ENCODE measurements at regions not wholly inside any gene's neighbourhood (a gene's known extent, or its start where the extent isn't known, plus 50 kb on each side); places are given as distances from the start of the nearest gene placed in this dataset.

GRCh38 chr5:164627021-164627420, 1121.6 kb downstream of the MAT2B start:
- in situ Hi-C loops (cut with MboI; ENCODE audit: low sequenced_read_pairs in 4 of 4) (no loop called here), intact Hi-C loops (cut with DNase I; ENCODE audit: low total_unique reads) (no loop called here)
- no peak for ATAC-seq
- Histone ChIP-seq H3K9me3 (no peaks in the 10 kb centered on the region), H3K4me1 (no peaks in the 10 kb centered on the region), H3K36me3 (no peaks in the 10 kb centered on the region), H3K4me3 (no peak overlapping the region), H3K27ac (no peak overlapping the region), H3K27me3 (no peaks in the 10 kb centered on the region)
- TF ChIP-seq, protein P1, sequence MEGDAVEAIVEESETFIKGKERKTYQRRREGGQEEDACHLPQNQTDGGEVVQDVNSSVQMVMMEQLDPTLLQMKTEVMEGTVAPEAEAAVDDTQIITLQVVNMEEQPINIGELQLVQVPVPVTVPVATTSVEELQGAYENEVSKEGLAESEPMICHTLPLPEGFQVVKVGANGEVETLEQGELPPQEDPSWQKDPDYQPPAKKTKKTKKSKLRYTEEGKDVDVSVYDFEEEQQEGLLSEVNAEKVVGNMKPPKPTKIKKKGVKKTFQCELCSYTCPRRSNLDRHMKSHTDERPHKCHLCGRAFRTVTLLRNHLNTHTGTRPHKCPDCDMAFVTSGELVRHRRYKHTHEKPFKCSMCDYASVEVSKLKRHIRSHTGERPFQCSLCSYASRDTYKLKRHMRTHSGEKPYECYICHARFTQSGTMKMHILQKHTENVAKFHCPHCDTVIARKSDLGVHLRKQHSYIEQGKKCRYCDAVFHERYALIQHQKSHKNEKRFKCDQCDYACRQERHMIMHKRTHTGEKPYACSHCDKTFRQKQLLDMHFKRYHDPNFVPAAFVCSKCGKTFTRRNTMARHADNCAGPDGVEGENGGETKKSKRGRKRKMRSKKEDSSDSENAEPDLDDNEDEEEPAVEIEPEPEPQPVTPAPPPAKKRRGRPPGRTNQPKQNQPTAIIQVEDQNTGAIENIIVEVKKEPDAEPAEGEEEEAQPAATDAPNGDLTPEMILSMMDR (IDR thresholded peaks at IDR 0.05 in 4 of 5, conservative IDR thresholded peaks at IDR 0.05 in 1 of 5) = no peak
- TF ChIP-seq POLR2A (IDR thresholded peaks at IDR 0.05) = no peak
- no peak for DNase-seq

DNA sequence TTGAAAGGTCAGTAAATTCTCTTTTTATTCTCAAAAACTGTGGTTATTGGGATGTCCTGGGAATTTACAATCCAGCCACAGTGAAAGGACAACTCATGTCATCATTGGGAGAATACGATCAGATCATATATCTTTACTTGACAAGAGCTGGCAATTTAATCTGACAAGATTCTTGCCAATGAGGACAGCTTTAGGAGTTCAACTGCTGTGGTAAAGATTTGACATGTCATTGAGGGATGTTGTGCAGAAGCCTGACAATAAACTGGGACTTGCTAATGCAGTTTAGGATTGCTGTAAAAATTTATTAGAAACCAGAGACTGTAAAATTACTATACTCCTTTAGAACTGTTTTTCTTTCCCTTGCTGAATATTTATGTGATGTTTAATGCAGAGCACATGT, 1131.0 kb downstream of the MAT2B start:
- TF ChIP-seq, protein P1 (IDR thresholded peaks at IDR 0.05 in 4 of 5, conservative IDR thresholded peaks at IDR 0.05 in 1 of 5) = no peak
- no peak for TF ChIP-seq POLR2A (IDR thresholded peaks at IDR 0.05)
- intact Hi-C loops (cut with DNase I; ENCODE audit: low total_unique reads) = no loop called here
- Histone ChIP-seq H3K9me3 (no peaks in the 10 kb centered on the region), H3K27ac (no peak overlapping the region), H3K4me3 (no peak overlapping the region), H3K27me3 (no peaks in the 10 kb centered on the region), H3K36me3 (no peaks in the 10 kb centered on the region), H3K4me1 (no peaks in the 10 kb centered on the region)
- DNase-seq = no peak
- no peak for ATAC-seq
- in situ Hi-C loops (cut with MboI; ENCODE audit: low sequenced_read_pairs in 4 of 4) = no loop called here

DNA sequence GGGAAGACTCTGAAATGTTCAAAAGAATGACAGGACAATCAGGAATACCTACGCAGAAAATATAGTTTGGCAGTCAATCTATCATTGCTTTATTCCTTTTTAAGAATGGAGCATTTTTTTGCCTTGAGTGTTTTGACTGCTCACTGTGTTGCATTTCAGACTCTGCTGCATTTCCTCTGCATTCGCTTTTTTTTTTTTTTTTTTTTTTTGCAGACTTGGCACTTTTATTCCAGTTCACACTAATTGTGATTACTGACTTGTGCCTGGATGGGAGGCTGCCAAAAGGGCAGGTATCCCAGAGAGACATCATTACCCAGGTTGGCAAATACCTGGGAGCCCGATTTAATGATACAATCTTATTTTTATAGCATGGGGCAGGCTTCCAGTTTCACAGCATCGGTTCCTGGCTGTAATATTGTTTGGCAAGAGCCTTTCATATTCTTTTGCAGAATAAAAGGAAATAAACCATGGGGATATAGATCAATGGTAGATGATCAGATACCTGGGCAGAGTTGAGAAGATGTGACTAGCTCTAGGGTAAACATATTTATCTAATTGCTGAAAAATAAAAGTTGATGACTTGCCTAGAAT, 1132.6 kb downstream of the MAT2B start:
- no peaks in the 10 kb centered on the region for H3K36me3 ChIP-seq
- no peaks in the 10 kb centered on the region for H3K4me1 ChIP-seq
- no peak for DNase-seq
- ATAC-seq = no peak
- no peaks in the 10 kb centered on the region for H3K27me3 ChIP-seq
- TF ChIP-seq, protein P1 (IDR thresholded peaks at IDR 0.05 in 4 of 5, conservative IDR thresholded peaks at IDR 0.05 in 1 of 5) = no peak
- TF ChIP-seq POLR2A (IDR thresholded peaks at IDR 0.05) = no peak
- in situ Hi-C loops (cut with MboI; ENCODE audit: low sequenced_read_pairs in 4 of 4) (no loop called here), intact Hi-C loops (cut with DNase I; ENCODE audit: low total_unique reads) (no loop called here)
- H3K4me3 ChIP-seq = no peak overlapping the region
- no peak overlapping the region for H3K27ac ChIP-seq
- H3K9me3 ChIP-seq = no peaks in the 10 kb centered on the region

DNA sequence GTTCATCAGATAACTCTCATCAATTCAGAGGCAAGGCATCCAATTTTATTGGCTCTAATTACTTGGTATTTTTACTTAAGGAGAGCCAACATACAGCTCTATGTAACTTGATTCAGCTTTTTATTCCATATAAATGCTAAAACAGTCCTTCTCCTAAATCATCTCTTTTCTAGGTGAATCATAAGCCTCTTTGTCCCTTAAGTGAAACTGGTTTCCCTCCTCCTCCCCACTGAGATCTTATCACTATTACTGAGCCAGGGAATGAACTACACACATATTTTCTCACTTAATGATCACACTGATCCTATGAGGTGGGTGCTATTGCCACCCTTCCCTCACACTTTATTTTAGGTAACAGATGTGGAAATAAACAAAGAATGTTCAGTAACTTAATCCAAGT, 1143.8 kb downstream of the MAT2B start:
- Histone ChIP-seq H3K4me3 (no peak overlapping the region), H3K27ac (no peak overlapping the region), H3K4me1 (no peaks in the 10 kb centered on the region), H3K27me3 (no peaks in the 10 kb centered on the region), H3K9me3 (no peaks in the 10 kb centered on the region), H3K36me3 (no peaks in the 10 kb centered on the region)
- ATAC-seq (no peak), DNase-seq (no peak)
- in situ Hi-C loops (cut with MboI; ENCODE audit: low sequenced_read_pairs in 4 of 4) = no loop called here
- intact Hi-C loops (cut with DNase I; ENCODE audit: low total_unique reads) = no loop called here
- TF ChIP-seq POLR2A (IDR thresholded peaks at IDR 0.05) = no peak
- TF ChIP-seq, protein P1 (IDR thresholded peaks at IDR 0.05 in 4 of 5, conservative IDR thresholded peaks at IDR 0.05 in 1 of 5) = no peak

- intact Hi-C loops (cut with DNase I; ENCODE audit: low total_unique reads) (no loop called here), in situ Hi-C loops (cut with MboI; ENCODE audit: low sequenced_read_pairs in 4 of 4) (no loop called here)
- no peak for ATAC-seq
- no peaks in the 10 kb centered on the region for H3K9me3 ChIP-seq
- no peak overlapping the region for H3K4me3 ChIP-seq
- H3K27me3 ChIP-seq = no peaks in the 10 kb centered on the region
- no peaks in the 10 kb centered on the region for H3K4me1 ChIP-seq
- no peak for DNase-seq
- TF ChIP-seq, protein P1 (IDR thresholded peaks at IDR 0.05 in 4 of 5, conservative IDR thresholded peaks at IDR 0.05 in 1 of 5) = no peak
- TF ChIP-seq POLR2A (IDR thresholded peaks at IDR 0.05) = no peak
- no peaks in the 10 kb centered on the region for H3K36me3 ChIP-seq
- no peak overlapping the region for H3K27ac ChIP-seq
Observed at GRCh38 chr5:164650427-164650826, 1145.0 kb downstream of the MAT2B start.

Data from gastrocnemius medialis (tissue), 4 donors.